Keratinocyte (primary cell): ENCODE measurements at regions not wholly inside any gene's neighbourhood (a gene's known extent, or its start where the extent isn't known, plus 50 kb on each side); places are given as distances from the start of the nearest gene placed in this dataset.

Experiments used
- CTCF ChIP-seq, 3 experiments: IDR thresholded peaks in 1 of 3; conservative IDR thresholded peaks in 1 of 3; optimal IDR thresholded peaks in 1 of 3; 2 replicates in 2 of 3; 3 replicates in 1 of 3; pipeline versions ENCODE3 to v1.5.1; 2011; ENCODE audit warnings: low read length in 3 of 3, mild to moderate bottlenecking in 3 of 3, moderate library complexity in 2 of 3, control low read depth in 1 of 3, inconsistent platforms in 1 of 3; ENCODE audit not compliant: insufficient read depth in 2 of 3; ENCODE audit errors: extremely low read depth in 1 of 3
- EZH2 ChIP-seq: IDR thresholded peaks from one replicate; pipeline ENCODE4 v1.6.1; 2012; ENCODE audit warnings: inconsistent platforms, mild to moderate bottlenecking, low read length, moderate library complexity

GRCh38 chr14:65815127-65815526, 402.6 kb downstream of the FUT8 start:
- no peak for TF ChIP-seq CTCF (optimal IDR thresholded peaks at IDR 0.05 in 1 of 3, IDR thresholded peaks at IDR 0.05 in 1 of 3, conservative IDR thresholded peaks at IDR 0.05 in 1 of 3; ENCODE audit: extremely low read depth in 1 of 3, insufficient read depth in 2 of 3, low read length in 3 of 3)
- no peak for TF ChIP-seq EZH2
